Mesenchymal stem cell (in vitro differentiated cells and primary cell): ENCODE measurements at regions not wholly inside any gene's neighbourhood (a gene's known extent, or its start where the extent isn't known, plus 50 kb on each side); places are given as distances from the start of the nearest gene placed in this dataset.

ENCODE experiments used
- DNase-seq: peaks from one replicate; pipeline ENCODE4 v3.0.0-alpha.2; 2013
- H2AFZ ChIP-seq: one replicate; pipeline ENCODE4 v1.6.1; 2013; ENCODE audit warnings: low read depth, mild to moderate bottlenecking, control low read depth, inconsistent platforms, low read length, moderate library complexity
- H2AK5ac ChIP-seq: 2 replicates; pipeline ENCODE4 v1.6.1; 2013; ENCODE audit warnings: low read length, moderate library complexity, mild to moderate bottlenecking, inconsistent platforms; ENCODE audit not compliant: severe bottlenecking
- H2BK120ac ChIP-seq: one replicate; pipeline ENCODE4 v1.6.1; 2013; ENCODE audit warnings: low read depth, mild to moderate bottlenecking, inconsistent platforms, low read length, moderate library complexity
- H2BK12ac ChIP-seq, 2 experiments: one replicate each; pipeline ENCODE4 v1.6.1; 2013; ENCODE audit warnings: inconsistent platforms in 2 of 2, low read length in 2 of 2, mild to moderate bottlenecking in 2 of 2, moderate library complexity in 2 of 2, control low read depth in 1 of 2
- H2BK15ac ChIP-seq: one replicate; pipeline ENCODE4 v1.6.1; 2013; ENCODE audit warnings: mild to moderate bottlenecking, low read depth, inconsistent platforms; ENCODE audit not compliant: poor library complexity, severe bottlenecking
- H2BK5ac ChIP-seq: 2 replicates; pipeline ENCODE4 v1.6.1; 2013; ENCODE audit warnings: low read depth, mild to moderate bottlenecking, low read length, control low read depth, inconsistent platforms; ENCODE audit not compliant: poor library complexity, severe bottlenecking
- H3K14ac ChIP-seq, 2 experiments: one replicate each; pipeline ENCODE4 v1.6.1; 2013; ENCODE audit warnings: inconsistent platforms in 2 of 2, low read length in 2 of 2, control low read depth in 1 of 2, mild to moderate bottlenecking in 1 of 2, moderate library complexity in 1 of 2
- H3K18ac ChIP-seq, 2 experiments: one replicate each; pipeline ENCODE4 v1.6.1; 2013; ENCODE audit warnings: inconsistent platforms in 2 of 2, low read length in 2 of 2, control low read depth in 1 of 2, low read depth in 1 of 2, mild to moderate bottlenecking in 1 of 2
- H3K23ac ChIP-seq, 2 experiments: one replicate each; pipeline ENCODE4 v1.6.1; 2013; ENCODE audit warnings: inconsistent platforms in 2 of 2, low read length in 2 of 2, mild to moderate bottlenecking in 2 of 2, moderate library complexity in 2 of 2, control low read depth in 1 of 2
- H3K27ac ChIP-seq: 2 replicates; pipeline ENCODE4 v1.5.1; 2013; ENCODE audit warnings: mild to moderate bottlenecking, moderate library complexity, low read length, control low read depth, inconsistent platforms; ENCODE audit not compliant: poor library complexity, severe bottlenecking
- H3K27me3 ChIP-seq, 2 experiments: 2 replicates each; pipeline versions ENCODE4 v1.6.1 to v1.7.0; 2013; ENCODE audit warnings: low read length in 2 of 2, mild to moderate bottlenecking in 2 of 2, moderate library complexity in 2 of 2, control low read depth in 1 of 2, inconsistent platforms in 1 of 2; ENCODE audit not compliant: control insufficient read depth in 1 of 2, insufficient read depth in 1 of 2
- H3K36me3 ChIP-seq, 2 experiments: 2 replicates each; pipeline versions ENCODE4 v1.6.1 to v1.7.0; 2013; ENCODE audit warnings: low read length in 2 of 2, control low read depth in 1 of 2, inconsistent platforms in 1 of 2, low read depth in 1 of 2, mild to moderate bottlenecking in 1 of 2; ENCODE audit not compliant: insufficient read depth in 2 of 2, control insufficient read depth in 1 of 2
- H3K4ac ChIP-seq, 2 experiments: one replicate each; pipeline ENCODE4 v1.6.1; 2013; ENCODE audit warnings: inconsistent platforms in 2 of 2, low read length in 2 of 2, mild to moderate bottlenecking in 2 of 2, moderate library complexity in 2 of 2, control low read depth in 1 of 2, low read depth in 1 of 2
- H3K4me1 ChIP-seq: 2 replicates; pipeline ENCODE4 v1.6.1; 2013; ENCODE audit warnings: low read depth, low read length, control low read depth; ENCODE audit not compliant: control insufficient read depth, insufficient read depth
- H3K4me2 ChIP-seq: 2 replicates; pipeline ENCODE4 v1.6.1; 2013; ENCODE audit warnings: low read length, mild to moderate bottlenecking, inconsistent platforms; ENCODE audit not compliant: poor library complexity, severe bottlenecking
- H3K4me3 ChIP-seq, 2 experiments: 2 replicates each; pipeline versions ENCODE4 v1.5.1 to v1.7.0; 2013; ENCODE audit warnings: low read length in 2 of 2, mild to moderate bottlenecking in 2 of 2, control low read depth in 1 of 2, low read depth in 1 of 2; ENCODE audit not compliant: insufficient read depth in 1 of 2
- H3K79me1 ChIP-seq: replicated peaks from 2 replicates; pipeline ENCODE4 v1.6.1; 2013; ENCODE audit warnings: mild to moderate bottlenecking, control low read depth, low read length, inconsistent platforms; ENCODE audit not compliant: poor library complexity, severe bottlenecking
- H3K9ac ChIP-seq: 2 replicates; pipeline ENCODE4 v1.7.0; 2013; ENCODE audit warnings: mild to moderate bottlenecking, low read length, moderate library complexity
- H3K9me3 ChIP-seq: 2 replicates; pipeline ENCODE4 v1.7.0; 2013; ENCODE audit warnings: mild to moderate bottlenecking, low read length; ENCODE audit not compliant: control insufficient read depth
- H4K8ac ChIP-seq: one replicate; pipeline ENCODE4 v1.6.1; 2013; ENCODE audit warnings: inconsistent platforms, mild to moderate bottlenecking, low read length, moderate library complexity
- H4K91ac ChIP-seq: one replicate; pipeline ENCODE4 v1.6.1; 2013; ENCODE audit warnings: mild to moderate bottlenecking, low read length, inconsistent platforms
- WGBS: methylation state at CpG from one replicate; pipeline ENCODE4 v1.1.7; 2013; ENCODE audit warnings: mixed read lengths; 5-methylcytosine and 5-hydroxymethylcytosine counted together

- Histone ChIP-seq H2AFZ (no peak overlapping the region), H3K27ac (no peak overlapping the region), H3K9ac (no peak overlapping the region), H4K8ac (no peak overlapping the region), H2BK5ac (no peak overlapping the region), H3K14ac (no peak overlapping the region), H3K4me2 (no peak overlapping the region), H3K4ac (no peak overlapping the region), H2BK12ac (no peak overlapping the region), H3K4me3 (no peak overlapping the region), H3K23ac (no peak overlapping the region), H3K4me1 (no peaks in the 10 kb centered on the region), H3K18ac (no peak overlapping the region), H3K9me3 (no peaks in the 10 kb centered on the region), H3K27me3 (no peaks in the 10 kb centered on the region), H2BK15ac (no peak overlapping the region), H2AK5ac (no peak overlapping the region), H2BK120ac (no peak overlapping the region), H3K79me1 (no peaks in the 10 kb centered on the region), H3K36me3 (no peaks in the 10 kb centered on the region), H4K91ac (no peak overlapping the region)
- no peak for DNase-seq
- WGBS: 100% methylated on average over 1 of the region's 2 CpGs
Observed at GRCh38 chr6:51430589-51430988, 611.9 kb downstream of the TFAP2B start.

GRCh38 chr6:51432481-51432880 is 613.8 kb downstream of the TFAP2B start:
- Histone ChIP-seq H3K4me2 (no peak overlapping the region), H2AFZ (no peak overlapping the region), H4K8ac (no peak overlapping the region), H3K27me3 (no peaks in the 10 kb centered on the region), H3K14ac (no peak overlapping the region), H3K9ac (no peak overlapping the region), H3K36me3 (no peaks in the 10 kb centered on the region), H3K23ac (no peak overlapping the region), H3K79me1 (no peaks in the 10 kb centered on the region), H3K4me3 (no peak overlapping the region), H3K4me1 (no peaks in the 10 kb centered on the region), H3K4ac (no peak overlapping the region), H3K9me3 (no peaks in the 10 kb centered on the region), H3K27ac (no peak overlapping the region), H2BK15ac (no peak overlapping the region), H4K91ac (no peak overlapping the region), H2BK12ac (no peak overlapping the region), H2BK5ac (no peak overlapping the region), H2BK120ac (no peak overlapping the region), H3K18ac (no peak overlapping the region), H2AK5ac (no peak overlapping the region)
- no peak for DNase-seq
- 73% methylated on average over 3 of the region's 3 CpGs for WGBS

GRCh38 chr6:51450248-51450957 is 631.7 kb downstream of the TFAP2B start:
- DNase-seq: no peak
- Histone ChIP-seq H4K8ac (no peak overlapping the region), H3K4me3 (no peak overlapping the region), H3K4ac (no peak overlapping the region), H3K9me3 (no peaks in the 10 kb centered on the region), H3K23ac (no peak overlapping the region), H3K27me3 (no peaks in the 10 kb centered on the region), H3K14ac (no peak overlapping the region), H3K27ac (no peak overlapping the region), H2BK120ac (no peak overlapping the region), H3K4me1 (no peaks in the 10 kb centered on the region), H2BK12ac (no peak overlapping the region), H3K18ac (no peak overlapping the region), H3K36me3 (no peaks in the 10 kb centered on the region), H3K4me2 (no peak overlapping the region), H4K91ac (no peak overlapping the region), H2BK15ac (no peak overlapping the region), H2AFZ (no peak overlapping the region), H3K9ac (no peak overlapping the region), H3K79me1 (no peaks in the 10 kb centered on the region), H2AK5ac (no peak overlapping the region), H2BK5ac (no peak overlapping the region)
- 96% methylated on average over 1 of the region's 3 CpGs for WGBS

- no CpG with 5 or more reads among the region's 1 CpG for WGBS
- no peak overlapping the region for H4K8ac ChIP-seq
- H3K27ac ChIP-seq: no peak overlapping the region
- no peak overlapping the region for H3K4me3 ChIP-seq
- no peak overlapping the region for H2AK5ac ChIP-seq
- H3K18ac ChIP-seq: no peak overlapping the region
- H3K79me1 ChIP-seq: no peaks in the 10 kb centered on the region
- no peak overlapping the region for H2AFZ ChIP-seq
- no peak overlapping the region for H2BK120ac ChIP-seq
- H3K36me3 ChIP-seq: no peaks in the 10 kb centered on the region
- H2BK5ac ChIP-seq: no peak overlapping the region
- no peak overlapping the region for H2BK12ac ChIP-seq
- H4K91ac ChIP-seq: no peak overlapping the region
- H2BK15ac ChIP-seq: no peak overlapping the region
- no peak overlapping the region for H3K9ac ChIP-seq
- H3K14ac ChIP-seq: no peak overlapping the region
- no peak for DNase-seq
- H3K23ac ChIP-seq: no peak overlapping the region
- H3K4me1 ChIP-seq: no peaks in the 10 kb centered on the region
- no peak overlapping the region for H3K4ac ChIP-seq
- no peaks in the 10 kb centered on the region for H3K9me3 ChIP-seq
- no peak overlapping the region for H3K4me2 ChIP-seq
- no peaks in the 10 kb centered on the region for H3K27me3 ChIP-seq
Observed at GRCh38 chr6:51450958-51451357, 632.3 kb downstream of the TFAP2B start.
